ENCODE measurements at regions not wholly inside any gene's neighbourhood (a gene's known extent, or its start where the extent isn't known, plus 50 kb on each side); places are given as distances from the start of the nearest gene placed in this dataset.

- POLR2A ChIA-PET, result no interaction called here
- no peak for TF ChIP-seq CTCF (IDR thresholded peaks at IDR 0.05; ENCODE audit: insufficient read depth, low read length, missing control alignments)
- no peak overlapping the region for H3K4me3 ChIP-seq (ENCODE audit: low read depth, low read length)
- CTCF ChIA-PET, result interaction anchor here (0.8 kb wide), 1 partner anchor 21 kb away, joined by 3 read pairs; no protein-coding TSS in a partner anchor
- DNase-seq (ENCODE audit: low read depth, low spot score), result no peak
Observed at GRCh38 chr2:241929551-241930490, 60.3 kb downstream of the RTP5 start.

GRCh38 chr2:241931084-241931975, 61.8 kb downstream of the RTP5 start:
- no peak overlapping the region for H3K4me3 ChIP-seq (ENCODE audit: low read depth, low read length)
- no peak for DNase-seq (ENCODE audit: low read depth, low spot score)
- ChIA-PET POLR2A (no interaction called here), CTCF (no interaction called here)
- TF ChIP-seq CTCF (IDR thresholded peaks at IDR 0.05; ENCODE audit: insufficient read depth, low read length, missing control alignments), result no peak

GRCh38 chr2:241931976-241932898, 62.7 kb downstream of the RTP5 start:
- no peak for TF ChIP-seq CTCF (IDR thresholded peaks at IDR 0.05; ENCODE audit: insufficient read depth, low read length, missing control alignments)
- CTCF ChIA-PET, result interaction anchor here (1.2 to 2.5 kb wide), 2 partner anchors 14 to 19 kb away, joined by 4 to 10 read pairs; no protein-coding TSS in a partner anchor
- H3K4me3 ChIP-seq (ENCODE audit: low read depth, low read length), result no peak overlapping the region
- no peak for DNase-seq (ENCODE audit: low read depth, low spot score)
- POLR2A ChIA-PET, result no interaction called here

- no peak for DNase-seq (ENCODE audit: low read depth, low spot score)
- ChIA-PET CTCF (interaction anchor here (1.2 to 2.5 kb wide), 2 partner anchors 14 to 18 kb away, joined by 4 to 10 read pairs; no protein-coding TSS in a partner anchor), POLR2A (no interaction called here)
- TF ChIP-seq CTCF (IDR thresholded peaks at IDR 0.05; ENCODE audit: insufficient read depth, low read length, missing control alignments), result no peak
- no peak overlapping the region for H3K4me3 ChIP-seq (ENCODE audit: low read depth, low read length)
Observed at GRCh38 chr2:241932899-241933178, 63.3 kb downstream of the RTP5 start.

- no peak for TF ChIP-seq CTCF (IDR thresholded peaks at IDR 0.05; ENCODE audit: insufficient read depth, low read length, missing control alignments)
- ChIA-PET CTCF (interaction anchor here (1.2 to 2.5 kb wide), 2 partner anchors 13 to 18 kb away, joined by 4 to 10 read pairs; no protein-coding TSS in a partner anchor), POLR2A (interaction anchor here (0.6 kb wide), 2 partner anchors 33 to 87 kb away, joined by 3 to 4 read pairs; no protein-coding TSS in a partner anchor)
- DNase-seq (ENCODE audit: low read depth, low spot score), result no peak
- H3K4me3 ChIP-seq (ENCODE audit: low read depth, low read length), result no peak overlapping the region
Observed at GRCh38 chr2:241933179-241933911, 63.8 kb downstream of the RTP5 start.
